ENCODE measurements at regions not wholly inside any gene's neighbourhood (a gene's known extent, or its start where the extent isn't known, plus 50 kb on each side); places are given as distances from the start of the nearest gene placed in this dataset.

DNA sequence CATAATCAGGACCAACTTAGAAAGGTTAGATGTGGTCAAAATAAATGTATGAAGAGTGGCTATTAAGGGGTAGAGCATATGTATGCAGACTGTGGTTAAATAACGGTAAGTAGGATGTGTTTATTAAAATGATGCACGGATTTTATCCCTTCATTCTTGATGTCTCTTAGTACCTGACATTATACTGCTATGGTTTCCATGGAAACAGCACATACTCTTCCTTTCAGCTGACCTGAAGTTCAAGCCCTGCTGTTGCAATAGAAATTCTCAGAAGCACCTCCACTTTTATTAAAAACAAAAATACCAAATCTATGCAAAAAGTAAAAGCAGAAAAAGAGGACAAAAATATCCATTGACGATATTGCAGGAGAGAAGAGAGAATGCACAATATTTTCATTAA is 381.4 kb downstream of the RWDD3 start:
- Histone ChIP-seq H3K36me3 (ENCODE audit: insufficient read depth, low read length) (no peaks in the 10 kb centered on the region), H3K27me3 (ENCODE audit: insufficient read depth, low read length, poor library complexity, severe bottlenecking) (no peaks in the 10 kb centered on the region), H3K27ac (ENCODE audit: low read depth, low read length) (no peak overlapping the region), H3K4me1 (ENCODE audit: insufficient read depth, low read length) (no peaks in the 10 kb centered on the region), H3K4me3 (ENCODE audit: low read length) (no peak overlapping the region), H3K9me3 (ENCODE audit: low read length) (no peaks in the 10 kb centered on the region)
- Mint-ChIP-seq H3K36me3 (no peaks in the 10 kb centered on the region), H3K4me3 (no peak overlapping the region), H3K27me3 (peaks cover 0 to 1% of the 10 kb centered on the region in 2 donors), H3K27ac (no peak overlapping the region), H3K9me3 (peaks cover 0 to 16% (median 5%) of the 10 kb centered on the region in 5 donors), H3K4me1 (no peaks in the 10 kb centered on the region)
- ChIA-PET POLR2A (no interaction called here), CTCF (no interaction called here)
- DNase-seq = no peak

- Mint-ChIP-seq H3K36me3 (no peaks in the 10 kb centered on the region), H3K9me3 (peaks cover 3 to 10% (median 6%) of the 10 kb centered on the region in 5 donors), H3K4me1 (no peaks in the 10 kb centered on the region), H3K27me3 (peaks cover 0 to 1% of the 10 kb centered on the region in 2 donors), H3K27ac (no peak overlapping the region), H3K4me3 (no peak overlapping the region)
- DNase-seq = no peak
- Histone ChIP-seq H3K27ac (ENCODE audit: low read depth, low read length) (no peak overlapping the region), H3K4me3 (ENCODE audit: low read length) (no peak overlapping the region), H3K9me3 (ENCODE audit: low read length) (no peaks in the 10 kb centered on the region), H3K36me3 (ENCODE audit: insufficient read depth, low read length) (no peaks in the 10 kb centered on the region), H3K27me3 (ENCODE audit: insufficient read depth, low read length, poor library complexity, severe bottlenecking) (no peaks in the 10 kb centered on the region), H3K4me1 (ENCODE audit: insufficient read depth, low read length) (no peaks in the 10 kb centered on the region)
- CTCF ChIA-PET = no interaction called here
- POLR2A ChIA-PET = no interaction called here
These were observed 386.1 kb downstream of the RWDD3 start for GRCh38 chr1:95620076-95620475.

GRCh38 chr1:95622609-95623008 is 388.6 kb downstream of the RWDD3 start:
- CTCF ChIA-PET = no interaction called here
- Histone ChIP-seq H3K9me3 (ENCODE audit: low read length) (no peaks in the 10 kb centered on the region), H3K4me3 (ENCODE audit: low read length) (no peak overlapping the region), H3K4me1 (ENCODE audit: insufficient read depth, low read length) (no peaks in the 10 kb centered on the region), H3K27me3 (ENCODE audit: insufficient read depth, low read length, poor library complexity, severe bottlenecking) (no peaks in the 10 kb centered on the region), H3K36me3 (ENCODE audit: insufficient read depth, low read length) (no peaks in the 10 kb centered on the region), H3K27ac (ENCODE audit: low read depth, low read length) (no peak overlapping the region)
- H3K27me3 Mint-ChIP-seq = peaks cover 0 to 1% of the 10 kb centered on the region in 2 donors
- POLR2A ChIA-PET = no interaction called here
- no peak for DNase-seq
- H3K36me3 Mint-ChIP-seq = no peaks in the 10 kb centered on the region
- H3K27ac Mint-ChIP-seq = no peak overlapping the region
- H3K9me3 Mint-ChIP-seq = peaks cover 0 to 8% (median 6%) of the 10 kb centered on the region in 5 donors
- no peaks in the 10 kb centered on the region for H3K4me1 Mint-ChIP-seq
- no peak overlapping the region for H3K4me3 Mint-ChIP-seq

DNA sequence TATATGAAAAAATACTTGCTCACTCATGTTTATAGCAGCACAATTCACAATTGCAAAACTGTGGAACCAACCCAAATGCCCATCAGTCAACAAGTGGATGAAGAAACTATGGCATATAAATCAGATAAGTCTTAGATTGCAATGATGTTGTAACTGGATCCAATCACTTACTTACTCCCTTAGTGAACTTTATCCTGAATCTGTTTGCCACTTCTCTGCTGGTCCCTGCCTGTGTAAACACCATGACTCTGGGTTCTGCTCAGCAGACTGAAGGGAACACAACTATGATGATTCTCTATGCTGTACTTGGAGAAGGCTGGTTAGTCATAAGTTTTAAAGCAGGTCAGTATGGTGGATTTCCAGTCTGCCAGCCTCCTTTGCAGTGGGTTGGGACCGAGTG is 391.2 kb downstream of the RWDD3 start:
- no peak overlapping the region for H3K27ac Mint-ChIP-seq
- no peak overlapping the region for H3K4me3 Mint-ChIP-seq
- no peak for DNase-seq
- no peak overlapping the region for H3K27ac ChIP-seq (ENCODE audit: low read depth, low read length)
- H3K4me1 ChIP-seq (ENCODE audit: insufficient read depth, low read length) = no peaks in the 10 kb centered on the region
- no peak overlapping the region for H3K4me3 ChIP-seq (ENCODE audit: low read length)
- no peaks in the 10 kb centered on the region for H3K36me3 Mint-ChIP-seq
- H3K4me1 Mint-ChIP-seq = no peaks in the 10 kb centered on the region
- peaks cover 0 to 10% (median 6%) of the 10 kb centered on the region in 5 donors for H3K9me3 Mint-ChIP-seq
- CTCF ChIA-PET = no interaction called here
- POLR2A ChIA-PET = no interaction called here
- H3K27me3 ChIP-seq (ENCODE audit: insufficient read depth, low read length, poor library complexity, severe bottlenecking) = no peaks in the 10 kb centered on the region
- H3K9me3 ChIP-seq (ENCODE audit: low read length) = no peaks in the 10 kb centered on the region
- H3K27me3 Mint-ChIP-seq = peaks cover 0 to 1% of the 10 kb centered on the region in 2 donors
- H3K36me3 ChIP-seq (ENCODE audit: insufficient read depth, low read length) = no peaks in the 10 kb centered on the region

- H3K9me3 Mint-ChIP-seq = peaks cover 0 to 10% (median 3%) of the 10 kb centered on the region in 5 donors
- no peak overlapping the region for H3K4me3 ChIP-seq (ENCODE audit: low read length)
- H3K36me3 ChIP-seq (ENCODE audit: insufficient read depth, low read length) = no peaks in the 10 kb centered on the region
- H3K4me1 ChIP-seq (ENCODE audit: insufficient read depth, low read length) = no peaks in the 10 kb centered on the region
- no peak overlapping the region for H3K27ac Mint-ChIP-seq
- H3K36me3 Mint-ChIP-seq = no peaks in the 10 kb centered on the region
- H3K27ac ChIP-seq (ENCODE audit: low read depth, low read length) = no peak overlapping the region
- no peak for DNase-seq
- H3K27me3 Mint-ChIP-seq = peaks cover 0 to 1% of the 10 kb centered on the region in 2 donors
- ChIA-PET POLR2A (no interaction called here), CTCF (no interaction called here)
- H3K4me1 Mint-ChIP-seq = no peaks in the 10 kb centered on the region
- no peaks in the 10 kb centered on the region for H3K27me3 ChIP-seq (ENCODE audit: insufficient read depth, low read length, poor library complexity, severe bottlenecking)
- no peak overlapping the region for H3K4me3 Mint-ChIP-seq
- H3K9me3 ChIP-seq (ENCODE audit: low read length) = no peaks in the 10 kb centered on the region
These were observed 393.2 kb downstream of the RWDD3 start for GRCh38 chr1:95627244-95627643.

DNA sequence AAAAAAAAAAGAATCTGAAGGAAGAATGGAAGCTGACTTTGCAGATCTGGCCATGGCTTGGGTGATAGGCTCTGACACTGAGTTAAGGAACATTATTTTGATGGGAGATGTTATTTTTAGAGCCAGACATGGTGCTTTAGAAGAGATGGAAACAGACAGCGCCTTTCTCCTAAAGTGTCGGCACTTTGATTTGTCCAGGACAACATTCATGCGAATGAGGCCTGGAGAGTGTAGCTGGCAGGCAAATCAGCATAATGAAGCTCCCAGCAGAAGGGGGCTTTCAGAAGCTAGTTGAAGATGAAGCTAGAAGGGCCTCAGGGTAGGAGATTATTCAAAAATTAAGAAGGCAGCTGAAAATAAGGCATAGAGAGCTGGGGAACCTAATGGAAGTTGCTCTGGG is 397.7 kb downstream of the RWDD3 start:
- H3K36me3 Mint-ChIP-seq = no peaks in the 10 kb centered on the region
- no peak overlapping the region for H3K27ac Mint-ChIP-seq
- H3K9me3 Mint-ChIP-seq = peaks cover 0 to 14% (median 3%) of the 10 kb centered on the region in 5 donors
- H3K36me3 ChIP-seq (ENCODE audit: insufficient read depth, low read length) = no peaks in the 10 kb centered on the region
- DNase-seq = no peak
- ChIA-PET CTCF (no interaction called here), POLR2A (no interaction called here)
- H3K4me3 ChIP-seq (ENCODE audit: low read length) = no peak overlapping the region
- no peaks in the 10 kb centered on the region for H3K4me1 Mint-ChIP-seq
- no peak overlapping the region for H3K27ac ChIP-seq (ENCODE audit: low read depth, low read length)
- H3K9me3 ChIP-seq (ENCODE audit: low read length) = no peaks in the 10 kb centered on the region
- H3K27me3 ChIP-seq (ENCODE audit: insufficient read depth, low read length, poor library complexity, severe bottlenecking) = no peaks in the 10 kb centered on the region
- no peak overlapping the region for H3K4me3 Mint-ChIP-seq
- peaks cover 0 to 2% of the 10 kb centered on the region in 2 donors for H3K27me3 Mint-ChIP-seq
- no peaks in the 10 kb centered on the region for H3K4me1 ChIP-seq (ENCODE audit: insufficient read depth, low read length)

DNA sequence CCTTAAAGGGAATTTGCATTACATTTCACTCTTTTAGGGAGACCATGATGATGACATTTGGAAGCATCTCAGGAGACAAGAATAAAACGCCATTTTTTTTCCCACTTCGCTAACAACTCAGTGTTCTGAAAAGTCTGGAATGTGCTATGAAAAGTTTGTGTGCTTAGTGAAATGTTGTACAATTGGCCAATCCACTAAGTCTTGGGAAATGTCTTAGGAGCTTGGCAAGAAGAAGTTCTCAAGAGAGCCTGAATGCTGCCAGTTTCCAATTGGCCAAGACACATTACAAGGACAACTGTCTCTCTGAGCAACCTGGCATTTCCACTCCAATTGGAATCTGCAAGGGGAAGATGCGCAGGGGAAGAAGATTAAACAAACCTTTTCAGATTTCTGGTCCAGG is 401.8 kb downstream of the RWDD3 start:
- Histone ChIP-seq H3K4me3 (ENCODE audit: low read length) (no peak overlapping the region), H3K27ac (ENCODE audit: low read depth, low read length) (no peak overlapping the region), H3K36me3 (ENCODE audit: insufficient read depth, low read length) (no peaks in the 10 kb centered on the region), H3K27me3 (ENCODE audit: insufficient read depth, low read length, poor library complexity, severe bottlenecking) (no peaks in the 10 kb centered on the region), H3K9me3 (ENCODE audit: low read length) (no peaks in the 10 kb centered on the region), H3K4me1 (ENCODE audit: insufficient read depth, low read length) (no peaks in the 10 kb centered on the region)
- Mint-ChIP-seq H3K4me3 (no peak overlapping the region), H3K9me3 (peaks cover 0 to 13% (median 2%) of the 10 kb centered on the region in 5 donors), H3K27me3 (peaks cover 0 to 1% of the 10 kb centered on the region in 2 donors), H3K36me3 (no peaks in the 10 kb centered on the region), H3K4me1 (no peaks in the 10 kb centered on the region), H3K27ac (no peak overlapping the region)
- POLR2A ChIA-PET = no interaction called here
- CTCF ChIA-PET = no interaction called here
- no peak for DNase-seq

- H3K4me3 Mint-ChIP-seq = no peak overlapping the region
- ChIA-PET POLR2A (no interaction called here), CTCF (no interaction called here)
- H3K27me3 Mint-ChIP-seq = peaks cover 0 to 1% of the 10 kb centered on the region in 2 donors
- Histone ChIP-seq H3K4me1 (ENCODE audit: insufficient read depth, low read length) (no peaks in the 10 kb centered on the region), H3K27me3 (ENCODE audit: insufficient read depth, low read length, poor library complexity, severe bottlenecking) (no peaks in the 10 kb centered on the region), H3K27ac (ENCODE audit: low read depth, low read length) (no peak overlapping the region), H3K4me3 (ENCODE audit: low read length) (no peak overlapping the region), H3K36me3 (ENCODE audit: insufficient read depth, low read length) (no peaks in the 10 kb centered on the region), H3K9me3 (ENCODE audit: low read length) (no peaks in the 10 kb centered on the region)
- H3K27ac Mint-ChIP-seq = no peak overlapping the region
- H3K9me3 Mint-ChIP-seq = peaks cover 0 to 13% (median 2%) of the 10 kb centered on the region in 5 donors
- no peaks in the 10 kb centered on the region for H3K36me3 Mint-ChIP-seq
- no peaks in the 10 kb centered on the region for H3K4me1 Mint-ChIP-seq
- DNase-seq = no peak
These were observed 402.9 kb downstream of the RWDD3 start for GRCh38 chr1:95636897-95637296.

GRCh38 chr1:95640746-95641145 is 406.7 kb downstream of the RWDD3 start:
- H3K27me3 Mint-ChIP-seq = no peaks in the 10 kb centered on the region
- Histone ChIP-seq H3K4me1 (ENCODE audit: insufficient read depth, low read length) (no peaks in the 10 kb centered on the region), H3K27me3 (ENCODE audit: insufficient read depth, low read length, poor library complexity, severe bottlenecking) (no peaks in the 10 kb centered on the region), H3K4me3 (ENCODE audit: low read length) (no peak overlapping the region), H3K27ac (ENCODE audit: low read depth, low read length) (no peak overlapping the region), H3K9me3 (ENCODE audit: low read length) (no peaks in the 10 kb centered on the region), H3K36me3 (ENCODE audit: insufficient read depth, low read length) (no peaks in the 10 kb centered on the region)
- no peaks in the 10 kb centered on the region for H3K4me1 Mint-ChIP-seq
- no peak overlapping the region for H3K27ac Mint-ChIP-seq
- DNase-seq = no peak
- peaks cover 0 to 10% (median 2%) of the 10 kb centered on the region in 5 donors for H3K9me3 Mint-ChIP-seq
- ChIA-PET CTCF (no interaction called here), POLR2A (no interaction called here)
- no peak overlapping the region for H3K4me3 Mint-ChIP-seq
- no peaks in the 10 kb centered on the region for H3K36me3 Mint-ChIP-seq

All from CD8-positive, alpha-beta memory T cell (primary cell).